ENCODE measurements at regions not wholly inside any gene's neighbourhood (a gene's known extent, or its start where the extent isn't known, plus 50 kb on each side); places are given as distances from the start of the nearest gene placed in this dataset.

DNA sequence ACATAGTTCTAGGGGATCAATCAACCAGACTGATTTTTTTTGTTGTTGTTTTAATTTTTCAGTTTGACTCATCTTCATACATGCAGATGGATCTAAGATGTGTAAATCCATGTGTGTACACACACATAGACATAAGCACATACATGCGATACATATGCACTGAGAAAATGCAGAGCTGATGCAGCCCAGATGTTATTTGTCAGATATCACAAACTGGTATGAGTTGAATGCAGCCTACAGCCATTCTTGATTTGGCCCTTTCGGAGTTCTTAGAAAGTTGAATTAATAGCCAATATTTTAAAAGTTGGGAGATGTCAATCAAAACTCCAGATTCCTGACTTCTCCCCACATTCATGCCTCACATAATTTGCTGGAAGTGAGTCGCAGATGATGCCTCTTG lies 180.4 kb downstream of the SPATA18 start:
- TF ChIP-seq POLR2A (IDR thresholded peaks at IDR 0.05) = no peak
- TF ChIP-seq, protein P1, sequence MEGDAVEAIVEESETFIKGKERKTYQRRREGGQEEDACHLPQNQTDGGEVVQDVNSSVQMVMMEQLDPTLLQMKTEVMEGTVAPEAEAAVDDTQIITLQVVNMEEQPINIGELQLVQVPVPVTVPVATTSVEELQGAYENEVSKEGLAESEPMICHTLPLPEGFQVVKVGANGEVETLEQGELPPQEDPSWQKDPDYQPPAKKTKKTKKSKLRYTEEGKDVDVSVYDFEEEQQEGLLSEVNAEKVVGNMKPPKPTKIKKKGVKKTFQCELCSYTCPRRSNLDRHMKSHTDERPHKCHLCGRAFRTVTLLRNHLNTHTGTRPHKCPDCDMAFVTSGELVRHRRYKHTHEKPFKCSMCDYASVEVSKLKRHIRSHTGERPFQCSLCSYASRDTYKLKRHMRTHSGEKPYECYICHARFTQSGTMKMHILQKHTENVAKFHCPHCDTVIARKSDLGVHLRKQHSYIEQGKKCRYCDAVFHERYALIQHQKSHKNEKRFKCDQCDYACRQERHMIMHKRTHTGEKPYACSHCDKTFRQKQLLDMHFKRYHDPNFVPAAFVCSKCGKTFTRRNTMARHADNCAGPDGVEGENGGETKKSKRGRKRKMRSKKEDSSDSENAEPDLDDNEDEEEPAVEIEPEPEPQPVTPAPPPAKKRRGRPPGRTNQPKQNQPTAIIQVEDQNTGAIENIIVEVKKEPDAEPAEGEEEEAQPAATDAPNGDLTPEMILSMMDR (IDR thresholded peaks at IDR 0.05) = no peak
